Activated CD4-positive, alpha-beta T cell treated with anti-CD3 and anti-CD28 coated beads for 36 hours (primary cell): ENCODE measurements at regions not wholly inside any gene's neighbourhood (a gene's known extent, or its start where the extent isn't known, plus 50 kb on each side); places are given as distances from the start of the nearest gene placed in this dataset.

Experiments used
- ATAC-seq: fragments of 200-7000 bp; cut with Tn5 transposase; one replicate; pipeline ENCODE4 v1.10.0; 2021; ENCODE audit warnings: mild to moderate bottlenecking, moderate library complexity
- CTCF ChIA-PET: fragments of 350-600 bp; sonication (Branson Sonifier 250); formaldehyde crosslinking; loops from one replicate; lab custom pipeline; 2021; ENCODE audit warnings: antibody characterized with exemption; lab: Charles Lee
- POLR2A ChIA-PET: fragments of 350-600 bp; sonication (Branson Sonifier 250); formaldehyde crosslinking; loops from one replicate; lab custom pipeline; 2021; ENCODE audit warnings: antibody characterized with exemption, inconsistent platforms; lab: Charles Lee
- DNase-seq: peaks from one replicate; pipeline ENCODE4 v3.0.0-alpha.2; 2020
- H3K27ac Mint-ChIP-seq: one replicate; pipeline ENCODE4 v1.8.0; 2021; ENCODE audit warnings: mixed read lengths
- H3K27me3 Mint-ChIP-seq: one replicate; pipeline ENCODE4 v1.8.0; 2021; ENCODE audit warnings: mixed read lengths
- H3K36me3 Mint-ChIP-seq: one replicate; pipeline ENCODE4 v1.8.0; 2021; ENCODE audit warnings: low read depth, mixed read lengths
- H3K4me1 Mint-ChIP-seq: one replicate; pipeline ENCODE4 v1.8.0; 2021; ENCODE audit warnings: mixed read lengths
- H3K4me3 Mint-ChIP-seq: one replicate; pipeline ENCODE4 v1.8.0; 2021; ENCODE audit warnings: mild to moderate bottlenecking, moderate library complexity, mixed read lengths
- H3K9me3 Mint-ChIP-seq: one replicate; pipeline ENCODE4 v1.8.0; 2021; ENCODE audit warnings: low read depth, mixed read lengths
- intact Hi-C, 2 experiments: fragments of 100-400 bp; cut with DNase I in 1 of 2; cut with micrococcal nuclease in 1 of 2; formaldehyde crosslinking; loops; one replicate each; pipeline versions ENCODE4 v1.14.2 to v1.15.1; 2022 to 2024; cut with DNase I, micrococcal nuclease

DNA sequence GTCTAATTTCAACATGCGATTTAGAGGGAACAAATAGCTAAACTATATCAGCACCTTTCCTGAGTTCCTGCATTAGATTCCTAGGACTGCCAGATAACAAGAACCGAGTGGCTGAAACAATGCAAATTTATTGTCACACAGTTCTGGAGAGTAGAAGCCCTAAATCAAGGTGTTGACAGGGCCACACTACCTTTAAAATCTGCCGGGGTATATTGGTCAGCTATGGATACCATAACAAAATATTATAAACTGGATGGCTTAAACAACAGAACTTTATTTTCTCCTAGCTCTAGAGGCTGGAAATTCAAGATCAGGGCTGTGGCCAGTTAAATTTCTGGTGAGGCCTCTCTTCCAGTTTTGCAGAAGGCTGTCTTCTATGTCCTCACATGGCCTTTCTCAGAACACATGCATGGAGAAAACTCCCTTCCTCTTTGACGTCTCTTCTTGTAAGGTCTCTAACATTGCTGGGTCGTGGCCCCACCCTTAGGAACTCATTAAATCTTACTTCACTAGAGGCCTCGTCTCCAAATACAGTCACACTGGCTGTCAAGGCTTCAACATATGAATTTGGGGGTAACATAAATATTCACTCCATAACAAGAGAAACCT is 144.3 kb downstream of the FCRL5 start:
- intact Hi-C loops: no loop called here
- no peak for DNase-seq
- Mint-ChIP-seq H3K9me3 (no peaks in the 10 kb centered on the region), H3K36me3 (no peaks in the 10 kb centered on the region), H3K27ac (no peak overlapping the region), H3K4me3 (no peak overlapping the region), H3K27me3 (peaks cover 3% of the 10 kb centered on the region), H3K4me1 (no peaks in the 10 kb centered on the region)
- POLR2A ChIA-PET: no interaction called here
- CTCF ChIA-PET: interaction anchor here (0.8 kb wide), 2 partner anchors 284 to 646 kb away, joined by 4 read pairs; no protein-coding TSS in a partner anchor
- ATAC-seq: no peak

- ChIA-PET POLR2A (no interaction called here), CTCF (no interaction called here)
- Mint-ChIP-seq H3K36me3 (no peaks in the 10 kb centered on the region), H3K9me3 (no peaks in the 10 kb centered on the region), H3K4me1 (no peaks in the 10 kb centered on the region), H3K27me3 (peaks cover 7% of the 10 kb centered on the region), H3K27ac (no peak overlapping the region), H3K4me3 (no peak overlapping the region)
- ATAC-seq (no peak), DNase-seq (no peak)
- intact Hi-C loops: no loop called here
These were observed 144.9 kb downstream of the FCRL5 start for GRCh38 chr1:157407367-157407766.

DNA sequence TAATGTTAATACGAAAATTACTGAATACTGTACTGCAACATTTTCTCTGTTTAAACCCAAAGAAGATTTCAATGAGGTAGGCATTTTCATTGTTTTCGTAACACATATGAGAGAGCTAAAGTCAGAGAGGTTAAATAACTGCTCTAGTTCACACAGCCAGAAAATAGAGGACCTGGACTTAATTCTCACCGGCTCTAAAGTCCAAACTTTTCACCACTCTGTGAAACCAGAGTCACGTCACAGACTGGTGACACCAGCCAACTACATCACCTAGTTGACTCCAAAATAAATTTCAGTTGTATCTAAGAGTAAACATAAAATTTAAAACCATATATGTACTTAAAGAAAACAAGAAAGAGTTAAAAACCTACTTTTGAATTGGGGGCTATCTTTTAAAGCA is 146.7 kb downstream of the FCRL5 start:
- CTCF ChIA-PET: no interaction called here
- H3K4me3 Mint-ChIP-seq: no peak overlapping the region
- intact Hi-C loops: no loop called here
- POLR2A ChIA-PET: no interaction called here
- H3K27me3 Mint-ChIP-seq: peaks cover 15% of the 10 kb centered on the region
- no peak overlapping the region for H3K27ac Mint-ChIP-seq
- H3K4me1 Mint-ChIP-seq: no peaks in the 10 kb centered on the region
- DNase-seq (no peak), ATAC-seq (no peak)
- H3K9me3 Mint-ChIP-seq: no peaks in the 10 kb centered on the region
- H3K36me3 Mint-ChIP-seq: no peaks in the 10 kb centered on the region

GRCh38 chr1:157404614-157405013 is 147.7 kb downstream of the FCRL5 start:
- CTCF ChIA-PET: interaction anchor here (0.6 kb wide), 2 partner anchors 20 to 72 kb away, joined by 3 to 4 read pairs; no protein-coding TSS in a partner anchor
- no peak overlapping the region for H3K27ac Mint-ChIP-seq

GRCh38 chr1:157404063-157404501 is 148.2 kb downstream of the FCRL5 start:
- ChIA-PET POLR2A (no interaction called here), CTCF (no interaction called here)
- no peaks in the 10 kb centered on the region for H3K36me3 Mint-ChIP-seq
- no peak overlapping the region for H3K27ac Mint-ChIP-seq
- H3K9me3 Mint-ChIP-seq: no peaks in the 10 kb centered on the region
- H3K27me3 Mint-ChIP-seq: peaks cover 17% of the 10 kb centered on the region
- intact Hi-C loops: no loop called here
- no peak overlapping the region for H3K4me3 Mint-ChIP-seq
- ATAC-seq: no peak
- no peak for DNase-seq
- no peaks in the 10 kb centered on the region for H3K4me1 Mint-ChIP-seq

More at GRCh38 chr1:157404614-157405013, 147.7 kb downstream of the FCRL5 start:
- Mint-ChIP-seq H3K4me3 (no peak overlapping the region), H3K36me3 (no peaks in the 10 kb centered on the region), H3K9me3 (no peaks in the 10 kb centered on the region), H3K4me1 (no peaks in the 10 kb centered on the region), H3K27me3 (peaks cover 15% of the 10 kb centered on the region)
- intact Hi-C loops: no loop called here
- POLR2A ChIA-PET: no interaction called here
- DNase-seq (no peak), ATAC-seq (no peak)

DNA sequence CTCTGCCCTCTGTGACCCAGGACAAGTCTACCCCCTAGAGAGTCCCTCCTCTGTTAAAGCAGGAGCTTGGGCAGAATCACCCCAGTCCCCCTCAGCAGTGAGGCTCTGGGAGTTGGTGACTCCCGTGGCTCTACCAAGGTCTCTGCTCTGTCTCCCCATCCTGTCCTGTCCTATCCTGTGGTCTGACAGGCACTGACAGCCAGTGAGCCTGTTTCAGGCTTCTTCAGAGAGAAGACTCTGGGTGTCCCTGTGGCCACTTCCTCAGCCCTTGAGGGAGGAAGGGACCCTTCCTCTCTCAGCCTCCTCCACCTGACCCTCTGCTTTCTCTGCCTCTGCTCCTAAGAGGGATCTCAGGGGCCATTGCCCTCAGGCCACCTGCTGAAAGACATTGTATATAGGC is 148.7 kb downstream of the FCRL5 start:
- POLR2A ChIA-PET: no interaction called here

DNA sequence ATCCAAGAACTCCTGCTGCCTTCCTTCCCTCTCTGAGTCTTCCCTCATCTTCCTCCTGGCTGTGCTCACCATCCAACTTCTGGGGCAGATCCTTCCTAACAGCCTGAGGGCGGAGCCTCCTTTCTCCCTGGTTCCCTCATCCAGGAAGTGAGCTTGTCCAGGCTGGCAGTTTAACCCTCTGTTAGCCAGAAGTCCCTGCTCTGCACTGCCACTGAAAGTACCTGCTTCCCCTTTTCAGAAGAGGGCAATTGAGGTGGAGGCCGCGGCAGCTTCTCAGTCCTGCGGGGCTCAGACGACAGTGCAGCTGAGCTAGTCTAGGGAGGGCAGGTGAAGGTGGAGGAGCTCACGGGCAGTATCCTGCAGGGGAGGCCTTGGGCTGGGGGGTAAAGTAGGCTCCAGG is 149.1 kb downstream of the FCRL5 start:
- no peaks in the 10 kb centered on the region for H3K4me1 Mint-ChIP-seq
- ChIA-PET POLR2A (no interaction called here), CTCF (no interaction called here)
- no peak overlapping the region for H3K4me3 Mint-ChIP-seq
- no peak overlapping the region for H3K27ac Mint-ChIP-seq
- no peaks in the 10 kb centered on the region for H3K9me3 Mint-ChIP-seq
- intact Hi-C loops: no loop called here
- peaks cover 20% of the 10 kb centered on the region for H3K27me3 Mint-ChIP-seq
- ATAC-seq (no peak), DNase-seq (no peak)
- no peaks in the 10 kb centered on the region for H3K36me3 Mint-ChIP-seq

More for the DNA sequence above, 148.7 kb downstream of the FCRL5 start:
- intact Hi-C loops: no loop called here
- H3K4me3 Mint-ChIP-seq: no peak overlapping the region
- DNase-seq (no peak), ATAC-seq (no peak)
- H3K4me1 Mint-ChIP-seq: no peaks in the 10 kb centered on the region
- H3K27ac Mint-ChIP-seq: no peak overlapping the region
- H3K36me3 Mint-ChIP-seq: no peaks in the 10 kb centered on the region
- CTCF ChIA-PET: no interaction called here
- peaks cover 20% of the 10 kb centered on the region for H3K27me3 Mint-ChIP-seq
- H3K9me3 Mint-ChIP-seq: no peaks in the 10 kb centered on the region

DNA sequence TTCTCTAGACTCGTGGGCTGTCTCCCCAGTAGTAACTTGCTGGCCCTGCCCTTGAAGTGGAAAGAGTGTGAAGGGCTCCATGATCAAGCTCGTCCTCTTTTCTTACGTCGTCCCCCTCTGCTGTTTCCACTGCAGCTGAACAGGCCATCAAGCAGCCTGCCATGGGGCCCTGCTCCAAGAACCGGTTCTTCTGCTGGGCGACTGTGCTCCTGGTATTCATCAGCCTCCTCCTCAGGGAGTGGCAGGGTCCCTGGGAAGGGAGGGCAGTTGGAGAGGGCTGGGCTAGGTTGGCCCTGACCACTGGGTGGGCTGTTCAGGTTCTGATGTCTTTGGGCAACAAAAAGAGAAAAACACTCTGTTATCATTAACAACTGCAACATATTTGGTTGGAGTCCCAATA is 151.5 kb downstream of the FCRL5 start:
- POLR2A ChIA-PET: no interaction called here
- Mint-ChIP-seq H3K27me3 (peaks cover 29% of the 10 kb centered on the region), H3K36me3 (no peaks in the 10 kb centered on the region), H3K4me1 (no peaks in the 10 kb centered on the region), H3K4me3 (no peak overlapping the region), H3K9me3 (no peaks in the 10 kb centered on the region), H3K27ac (no peak overlapping the region)
- DNase-seq (no peak), ATAC-seq (no peak)
- intact Hi-C loops: no loop called here
- CTCF ChIA-PET: interaction anchor here (0.5 to 0.6 kb wide), 2 partner anchors 24 to 90 kb away, joined by 4 read pairs; no protein-coding TSS in a partner anchor

- Mint-ChIP-seq H3K4me3 (no peak overlapping the region), H3K9me3 (no peaks in the 10 kb centered on the region), H3K27me3 (peaks cover 31% of the 10 kb centered on the region), H3K27ac (no peak overlapping the region), H3K36me3 (no peaks in the 10 kb centered on the region), H3K4me1 (no peaks in the 10 kb centered on the region)
- peak; percentile 39 for DNase-seq
- intact Hi-C loops: no loop called here
- ATAC-seq: peak; percentile 85
- POLR2A ChIA-PET: no interaction called here
- CTCF ChIA-PET: interaction anchor here (0.5 kb wide), 1 partner anchor 89 kb away, joined by 4 read pairs; no protein-coding TSS in a partner anchor
These were observed 152.3 kb downstream of the FCRL5 start for GRCh38 chr1:157399984-157400382.

GRCh38 chr1:157399343-157399983 is 152.9 kb downstream of the FCRL5 start:
- Mint-ChIP-seq H3K27ac (no peak overlapping the region), H3K4me1 (no peaks in the 10 kb centered on the region), H3K9me3 (no peaks in the 10 kb centered on the region), H3K36me3 (no peaks in the 10 kb centered on the region), H3K27me3 (peaks cover 35% of the 10 kb centered on the region), H3K4me3 (no peak overlapping the region)
- DNase-seq (no peak), ATAC-seq (no peak)
- intact Hi-C loops: no loop called here
- ChIA-PET POLR2A (no interaction called here), CTCF (no interaction called here)

- H3K4me3 Mint-ChIP-seq: no peak overlapping the region
- intact Hi-C loops: no loop called here
- no peaks in the 10 kb centered on the region for H3K4me1 Mint-ChIP-seq
- peaks cover 34% of the 10 kb centered on the region for H3K27me3 Mint-ChIP-seq
- CTCF ChIA-PET: interaction anchor here (0.6 kb wide), 1 partner anchor 909 kb away, joined by 3 read pairs; no protein-coding TSS in a partner anchor
- H3K9me3 Mint-ChIP-seq: peaks cover 2% of the 10 kb centered on the region
- no peak for ATAC-seq
- H3K27ac Mint-ChIP-seq: no peak overlapping the region
- POLR2A ChIA-PET: no interaction called here
- DNase-seq: no peak
- no peaks in the 10 kb centered on the region for H3K36me3 Mint-ChIP-seq
These were observed 161.7 kb downstream of the FCRL5 start for GRCh38 chr1:157390651-157391050.

DNA sequence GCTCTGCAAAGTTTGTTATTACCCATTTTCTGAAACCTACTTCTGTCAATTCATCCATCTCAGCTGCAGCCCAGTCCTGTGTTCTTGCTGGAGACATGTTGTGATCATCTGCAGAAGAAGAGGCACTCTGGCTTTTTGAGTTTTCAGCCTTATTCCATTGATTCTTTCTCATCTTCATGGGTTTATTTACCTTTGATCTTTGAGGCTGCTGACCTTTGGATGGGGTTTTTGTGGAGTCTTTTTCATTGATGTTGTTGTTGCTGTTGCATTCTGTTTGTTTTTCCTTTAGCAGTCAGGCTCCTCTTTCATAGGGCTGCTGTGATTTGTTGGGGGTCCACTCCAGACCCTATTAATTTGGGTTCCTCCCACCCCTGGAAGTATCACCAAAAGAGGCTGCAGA is 164.3 kb downstream of the FCRL5 start:
- DNase-seq (no peak), ATAC-seq (no peak)
- CTCF ChIA-PET: interaction anchor here (1.0 to 1.1 kb wide), 3 partner anchors 9 to 107 kb away, joined by 3 to 5 read pairs (median 4); no protein-coding TSS in a partner anchor
- Mint-ChIP-seq H3K27me3 (peaks cover 22% of the 10 kb centered on the region), H3K4me1 (no peaks in the 10 kb centered on the region), H3K4me3 (no peak overlapping the region), H3K36me3 (no peaks in the 10 kb centered on the region), H3K27ac (no peak overlapping the region), H3K9me3 (no peaks in the 10 kb centered on the region)
- POLR2A ChIA-PET: no interaction called here
- intact Hi-C loops: no loop called here
